PC-3 (cell line): ENCODE measurements at regions not wholly inside any gene's neighbourhood (a gene's known extent, or its start where the extent isn't known, plus 50 kb on each side); places are given as distances from the start of the nearest gene placed in this dataset.

Source experiments
- EZH2 ChIP-seq: fragments of 300-600 bp; sonication (generic); IDR thresholded peaks from one replicate; pipeline ENCODE4 v1.6.1; 2017; ENCODE audit warnings: antibody characterized with exemption, mild to moderate bottlenecking, low read length; ENCODE audit not compliant: unreplicated experiment
- EZH2phosphoT487 ChIP-seq: fragments of 300-600 bp; sonication (generic); IDR thresholded peaks from 2 replicates; pipeline ENCODE4 v1.6.1; 2018; ENCODE audit warnings: mild to moderate bottlenecking, antibody characterized with exemption, low read length, borderline replicate concordance
- TF ChIP-seq, protein P1 (sequence below): fragments of 300-600 bp; sonication (generic); conservative IDR thresholded peaks from 2 replicates; pipeline ENCODE4 v1.5.1; 2017; ENCODE audit warnings: antibody characterized with exemption, low read depth, mild to moderate bottlenecking, low read length

DNA sequence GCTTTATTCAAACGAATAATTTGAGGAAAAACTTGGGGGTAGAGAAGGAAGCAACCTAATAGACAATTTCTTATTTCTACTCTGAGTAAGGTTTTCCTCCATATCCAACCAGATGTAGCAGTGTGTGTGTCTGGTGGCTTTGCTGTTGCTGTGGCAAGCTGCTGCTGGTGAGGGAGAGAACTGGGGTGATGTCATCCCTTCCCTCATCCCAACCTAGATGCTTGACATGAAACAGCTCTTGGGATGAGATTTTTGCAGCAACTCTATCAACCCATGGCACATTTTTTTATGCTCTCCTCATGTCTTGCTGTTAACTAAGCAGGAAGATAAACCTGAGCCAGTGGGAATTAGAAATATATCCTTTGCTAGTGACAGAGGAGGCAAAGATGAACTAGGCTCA, 135.8 kb downstream of the PCSK1 start:
- TF ChIP-seq, protein P1, sequence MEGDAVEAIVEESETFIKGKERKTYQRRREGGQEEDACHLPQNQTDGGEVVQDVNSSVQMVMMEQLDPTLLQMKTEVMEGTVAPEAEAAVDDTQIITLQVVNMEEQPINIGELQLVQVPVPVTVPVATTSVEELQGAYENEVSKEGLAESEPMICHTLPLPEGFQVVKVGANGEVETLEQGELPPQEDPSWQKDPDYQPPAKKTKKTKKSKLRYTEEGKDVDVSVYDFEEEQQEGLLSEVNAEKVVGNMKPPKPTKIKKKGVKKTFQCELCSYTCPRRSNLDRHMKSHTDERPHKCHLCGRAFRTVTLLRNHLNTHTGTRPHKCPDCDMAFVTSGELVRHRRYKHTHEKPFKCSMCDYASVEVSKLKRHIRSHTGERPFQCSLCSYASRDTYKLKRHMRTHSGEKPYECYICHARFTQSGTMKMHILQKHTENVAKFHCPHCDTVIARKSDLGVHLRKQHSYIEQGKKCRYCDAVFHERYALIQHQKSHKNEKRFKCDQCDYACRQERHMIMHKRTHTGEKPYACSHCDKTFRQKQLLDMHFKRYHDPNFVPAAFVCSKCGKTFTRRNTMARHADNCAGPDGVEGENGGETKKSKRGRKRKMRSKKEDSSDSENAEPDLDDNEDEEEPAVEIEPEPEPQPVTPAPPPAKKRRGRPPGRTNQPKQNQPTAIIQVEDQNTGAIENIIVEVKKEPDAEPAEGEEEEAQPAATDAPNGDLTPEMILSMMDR = no peak
- TF ChIP-seq EZH2 = no peak
- no peak for TF ChIP-seq EZH2phosphoT487
